GM12891 (cell line): ENCODE measurements at regions not wholly inside any gene's neighbourhood (a gene's known extent, or its start where the extent isn't known, plus 50 kb on each side); places are given as distances from the start of the nearest gene placed in this dataset.
"Not testable (repeated sequence)": the region's sequence is repeated elsewhere in the genome, so short reads cannot be mapped to it uniquely, and the experiment has no call there.

Source experiments
- POLR2AphosphoS5 ChIP-seq: IDR thresholded peaks from 2 replicates; pipeline ENCODE4 v1.6.1; 2011; ENCODE audit warnings: low read depth, low read length, control low read depth
- TAF1 ChIP-seq: IDR thresholded peaks from 2 replicates; pipeline ENCODE4 v1.6.1; 2011; ENCODE audit warnings: low read depth, low read length, control low read depth

- not testable (repeated sequence) for TF ChIP-seq TAF1, POLR2AphosphoS5
Observed at GRCh38 chr11:67923565-67923964, 80.3 kb downstream of the UNC93B1 start.
